H1 (cell line): ENCODE measurements at regions not wholly inside any gene's neighbourhood (a gene's known extent, or its start where the extent isn't known, plus 50 kb on each side); places are given as distances from the start of the nearest gene placed in this dataset.
A peak's percentile ranks its signal among the peaks of the same experiment; 100 is the strongest.

Experiments used
- CTCF ChIA-PET: fragments of 300-600 bp; sonication (Branson Sonifier 250); formaldehyde crosslinking; loops from one replicate; lab custom pipeline; 2021; ENCODE audit not compliant: partially characterized antibody; lab: Charles Lee
- POLR2A ChIA-PET: fragments of 300-600 bp; sonication (Branson Sonifier 250); formaldehyde crosslinking; loops from one replicate; lab custom pipeline; 2021; ENCODE audit warnings: inconsistent platforms; ENCODE audit not compliant: partially characterized antibody; lab: Charles Lee
- DNase-seq, 2 experiments: peaks; one replicate each; pipeline versions ENCODE4 v3.0.0 to v3.0.0-alpha.2; 2010 to 2022; ENCODE audit warnings: low spot score in 2 of 2, low read depth in 1 of 2, mixed read lengths in 1 of 2
- FAIRE-seq: peaks from 2 replicates; lab custom pipeline; 2011; peaks lifted over from hg19 to GRCh38; lab: Jason Lieb, UNC
- H2AFZ ChIP-seq: 2 replicates; pipeline ENCODE4 v1.8.1; 2012; ENCODE audit warnings: low read length, inconsistent platforms
- H2AK5ac ChIP-seq: 2 replicates; pipeline ENCODE4 v1.6.1; 2013; ENCODE audit warnings: low read depth, low read length
- H2BK120ac ChIP-seq: replicated peaks from 2 replicates; pipeline ENCODE3; 2013; ENCODE audit warnings: low read depth, low read length, inconsistent platforms
- H2BK12ac ChIP-seq: 2 replicates; pipeline ENCODE4 v1.6.1; 2013; ENCODE audit warnings: low read depth, low read length
- H2BK15ac ChIP-seq: 2 replicates; pipeline ENCODE4 v1.6.1; 2013; ENCODE audit warnings: low read length
- H2BK20ac ChIP-seq: 2 replicates; pipeline ENCODE4 v1.6.1; 2013; ENCODE audit warnings: low read length
- H2BK5ac ChIP-seq: 2 replicates; pipeline ENCODE4 v1.6.1; 2013; ENCODE audit warnings: low read depth, low read length
- H3K14ac ChIP-seq: 2 replicates; pipeline ENCODE4 v1.6.1; 2013; ENCODE audit warnings: inconsistent platforms; ENCODE audit not compliant: insufficient read length
- H3K18ac ChIP-seq: 2 replicates; pipeline ENCODE4 v1.6.1; 2013; ENCODE audit warnings: low read length; ENCODE audit errors: extremely low read depth
- H3K23ac ChIP-seq: 2 replicates; pipeline ENCODE4 v1.6.1; 2013; ENCODE audit warnings: inconsistent platforms; ENCODE audit not compliant: insufficient read length
- H3K23me2 ChIP-seq: 2 replicates; pipeline ENCODE4 v1.6.1; 2013; ENCODE audit warnings: low read depth, low read length
- H3K27ac ChIP-seq: 2 replicates; pipeline ENCODE4 v1.6.1; 2011; ENCODE audit warnings: low read depth, low read length, inconsistent platforms
- H3K27me3 ChIP-seq, 4 experiments: replicated peaks in 1 of 4; 1 replicate in 1 of 4; 2 replicates in 3 of 4; pipeline versions ENCODE4 v1.6.1 to v1.8.1; 2011 to 2013; ENCODE audit warnings: low read length in 3 of 4, mild to moderate bottlenecking in 3 of 4, inconsistent platforms in 2 of 4, mixed read lengths in 2 of 4, moderate library complexity in 1 of 4; ENCODE audit not compliant: control insufficient read depth in 3 of 4, insufficient read depth in 3 of 4; ENCODE audit errors: extremely low read depth in 1 of 4
- H3K36me3 ChIP-seq, 4 experiments: 2 replicates each; pipeline versions ENCODE4 v1.6.1 to v1.8.1; 2011 to 2013; ENCODE audit warnings: mild to moderate bottlenecking in 4 of 4, low read length in 3 of 4, moderate library complexity in 2 of 4, control low read depth in 1 of 4, inconsistent platforms in 1 of 4; ENCODE audit not compliant: insufficient read depth in 4 of 4, control insufficient read depth in 2 of 4
- H3K4ac ChIP-seq: replicated peaks from 2 replicates; pipeline ENCODE3; 2013; ENCODE audit warnings: low read length, low read depth, mixed read lengths, inconsistent platforms; ENCODE audit not compliant: insufficient read length
- H3K4me1 ChIP-seq, 4 experiments: replicated peaks in 1 of 4; 1 replicate in 1 of 4; 2 replicates in 3 of 4; pipeline versions ENCODE4 v1.6.1 to v1.8.1; 2011 to 2013; ENCODE audit warnings: low read length in 3 of 4, inconsistent platforms in 2 of 4, mixed read lengths in 1 of 4; ENCODE audit not compliant: insufficient read depth in 4 of 4, control insufficient read depth in 3 of 4
- H3K4me2 ChIP-seq, 2 experiments: 2 replicates each; pipeline versions ENCODE4 v1.6.1 to v1.8.1; 2011 to 2013; ENCODE audit warnings: low read depth in 2 of 2, low read length in 2 of 2, control low read depth in 1 of 2, inconsistent platforms in 1 of 2, mild to moderate bottlenecking in 1 of 2; ENCODE audit not compliant: insufficient read depth in 1 of 2
- H3K4me3 ChIP-seq, 4 experiments: fragments of 200-600, 300-600 bp in 1 of 4; sonication (generic), shearing (Covaris generic), sonication (Bioruptor Twin) in 1 of 4; 2 replicates each; pipeline versions ENCODE4 v1.5.1 to v1.8.1; 2011 to 2016; ENCODE audit warnings: low read length in 4 of 4, low read depth in 3 of 4, control low read depth in 2 of 4, inconsistent platforms in 2 of 4, mild to moderate bottlenecking in 2 of 4, mixed read lengths in 1 of 4, moderate library complexity in 1 of 4; ENCODE audit not compliant: insufficient read depth in 2 of 4; ENCODE audit errors: extremely low read depth in 1 of 4
- H3K56ac ChIP-seq: replicated peaks from 2 replicates; pipeline ENCODE3; 2013; ENCODE audit warnings: low read depth, mild to moderate bottlenecking, mixed read lengths, low read length, inconsistent platforms; ENCODE audit not compliant: insufficient read length
- H3K79me1 ChIP-seq: 2 replicates; pipeline ENCODE4 v1.6.1; 2013; ENCODE audit warnings: low read depth, low read length, control low read depth
- H3K79me2 ChIP-seq, 2 experiments: 2 replicates each; pipeline versions ENCODE4 v1.6.1 to v1.8.1; 2012 to 2013; ENCODE audit warnings: low read length in 2 of 2, mild to moderate bottlenecking in 2 of 2, inconsistent platforms in 1 of 2; ENCODE audit not compliant: insufficient read depth in 2 of 2, control insufficient read depth in 1 of 2
- H3K9ac ChIP-seq, 4 experiments: replicated peaks in 1 of 4; 1 replicate in 1 of 4; 2 replicates in 3 of 4; pipeline versions ENCODE4 v1.6.1 to v1.8.1; 2011 to 2013; ENCODE audit warnings: low read depth in 3 of 4, low read length in 3 of 4, control low read depth in 2 of 4, mild to moderate bottlenecking in 2 of 4, moderate library complexity in 2 of 4, inconsistent platforms in 1 of 4; ENCODE audit errors: extremely low read depth in 1 of 4
- H3K9me3 ChIP-seq, 2 experiments: 2 replicates each; pipeline versions ENCODE4 v1.6.1 to v1.8.1; 2012 to 2013; ENCODE audit warnings: mild to moderate bottlenecking in 2 of 2, moderate library complexity in 2 of 2, control low read depth in 1 of 2, inconsistent platforms in 1 of 2, low read depth in 1 of 2, low read length in 1 of 2, mixed read lengths in 1 of 2; ENCODE audit not compliant: insufficient read depth in 2 of 2
- H4K20me1 ChIP-seq, 2 experiments: replicated peaks in 1 of 2; 2 replicates each; pipeline versions ENCODE3 to v1.8.1; 2011 to 2013; ENCODE audit warnings: inconsistent platforms in 2 of 2, low read length in 2 of 2, mild to moderate bottlenecking in 1 of 2; ENCODE audit not compliant: insufficient read depth in 2 of 2, control insufficient read depth in 1 of 2
- H4K5ac ChIP-seq: 2 replicates; pipeline ENCODE4 v1.6.1; 2013; ENCODE audit warnings: low read length, low read depth, mixed read lengths, inconsistent platforms; ENCODE audit not compliant: insufficient read length
- H4K8ac ChIP-seq: 2 replicates; pipeline ENCODE4 v1.8.0; 2013; ENCODE audit warnings: mild to moderate bottlenecking, moderate library complexity, low read length, inconsistent platforms; ENCODE audit not compliant: insufficient read depth; ENCODE audit errors: extremely low read depth
- H4K91ac ChIP-seq: replicated peaks from 2 replicates; pipeline ENCODE3; 2013; ENCODE audit warnings: low read length, mixed read lengths, inconsistent platforms; ENCODE audit not compliant: insufficient read length
- ASH2L ChIP-seq: fragments of 200-600, 300-600 bp; sonication (generic); IDR thresholded peaks from one replicate; pipeline ENCODE4 v1.7.1; 2017; ENCODE audit warnings: low read length
- RFX5 ChIP-seq: IDR thresholded peaks from 2 replicates; pipeline ENCODE4 v1.6.1; 2011; ENCODE audit warnings: low read depth, low read length, improper control_type of control experiment, borderline replicate concordance

GRCh38 chr2:163259489-163259888, 420.9 kb upstream of the KCNH7 start:
- H2BK12ac ChIP-seq: no peak overlapping the region
- H2BK20ac ChIP-seq: no peak overlapping the region
- no peak overlapping the region for H3K4me3 ChIP-seq
- H3K36me3 ChIP-seq: no peaks in the 10 kb centered on the region
- no peak overlapping the region for H3K4ac ChIP-seq
- no peak overlapping the region for H4K8ac ChIP-seq
- FAIRE-seq (no peak), DNase-seq (no peak)
- no peaks in the 10 kb centered on the region for H3K79me2 ChIP-seq
- no peak overlapping the region for H3K4me2 ChIP-seq
- H3K4me1 ChIP-seq: no peaks in the 10 kb centered on the region
- H2AK5ac ChIP-seq: no peak overlapping the region
- no peaks in the 10 kb centered on the region for H3K23me2 ChIP-seq
- H4K91ac ChIP-seq: no peak overlapping the region
- H3K27me3 ChIP-seq: no peaks in the 10 kb centered on the region
- H2BK15ac ChIP-seq: no peak overlapping the region
- H3K14ac ChIP-seq: no peak overlapping the region
- H3K27ac ChIP-seq: no peak overlapping the region
- H3K79me1 ChIP-seq: no peaks in the 10 kb centered on the region
- no peak overlapping the region for H3K23ac ChIP-seq
- H3K56ac ChIP-seq: no peak overlapping the region
- H2BK5ac ChIP-seq: no peak overlapping the region
- H4K20me1 ChIP-seq: no peaks in the 10 kb centered on the region
- no peaks in the 10 kb centered on the region for H3K9me3 ChIP-seq
- TF ChIP-seq RFX5: no peak
- TF ChIP-seq ASH2L: no peak
- peak overlapping the region in 1 of 4 experiments; percentile 13; a peak in 1 of 7 replicates for H3K9ac ChIP-seq
- ChIA-PET CTCF (interaction anchor here (0.7 kb wide), 1 partner anchor 31 kb away, joined by 3 read pairs; no protein-coding TSS in a partner anchor), POLR2A (no interaction called here)
- H2BK120ac ChIP-seq: no peak overlapping the region
- H2AFZ ChIP-seq: no peak overlapping the region
- no peak overlapping the region for H3K18ac ChIP-seq
- H4K5ac ChIP-seq: no peak overlapping the region
